ENCODE measurements at regions not wholly inside any gene's neighbourhood (a gene's known extent, or its start where the extent isn't known, plus 50 kb on each side); places are given as distances from the start of the nearest gene placed in this dataset.

- DNase-seq (ENCODE audit: low read depth, low spot score): no peak
- TF ChIP-seq CTCF (IDR thresholded peaks at IDR 0.05; ENCODE audit: low read depth, low read length): no peak
- in situ Hi-C loops (cut with HindIII; ENCODE audit: low sequenced_read_pairs): no loop called here
- H3K4me3 ChIP-seq (ENCODE audit: low read depth, low read length): no peak overlapping the region
Observed at GRCh38 chr20:12262747-12263146, 345.1 kb downstream of the BTBD3 start.

DNA sequence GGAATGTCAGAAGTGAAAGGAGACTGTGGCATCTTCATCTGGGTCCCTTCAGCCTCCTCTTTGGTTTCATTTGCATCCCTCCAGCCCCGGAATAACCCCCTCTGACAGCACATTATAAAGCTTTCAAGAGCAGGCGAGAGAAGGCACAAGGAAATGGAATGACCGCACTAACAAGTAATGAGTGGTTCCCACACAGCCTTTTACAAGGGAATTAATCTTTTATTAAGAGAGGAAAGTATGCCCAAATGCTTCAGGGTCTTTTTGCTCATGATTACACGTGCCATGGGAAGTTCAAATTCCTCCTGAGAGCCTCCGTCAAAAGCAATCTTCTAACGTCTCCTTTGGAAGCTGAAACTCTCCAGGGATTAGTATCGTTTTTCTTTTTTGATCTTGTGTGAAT lies 347.0 kb downstream of the BTBD3 start:
- TF ChIP-seq CTCF (IDR thresholded peaks at IDR 0.05; ENCODE audit: low read depth, low read length): no peak
- H3K4me3 ChIP-seq (ENCODE audit: low read depth, low read length): no peak overlapping the region
- no peak for DNase-seq (ENCODE audit: low read depth, low spot score)
- in situ Hi-C loops (cut with HindIII; ENCODE audit: low sequenced_read_pairs): no loop called here

DNA sequence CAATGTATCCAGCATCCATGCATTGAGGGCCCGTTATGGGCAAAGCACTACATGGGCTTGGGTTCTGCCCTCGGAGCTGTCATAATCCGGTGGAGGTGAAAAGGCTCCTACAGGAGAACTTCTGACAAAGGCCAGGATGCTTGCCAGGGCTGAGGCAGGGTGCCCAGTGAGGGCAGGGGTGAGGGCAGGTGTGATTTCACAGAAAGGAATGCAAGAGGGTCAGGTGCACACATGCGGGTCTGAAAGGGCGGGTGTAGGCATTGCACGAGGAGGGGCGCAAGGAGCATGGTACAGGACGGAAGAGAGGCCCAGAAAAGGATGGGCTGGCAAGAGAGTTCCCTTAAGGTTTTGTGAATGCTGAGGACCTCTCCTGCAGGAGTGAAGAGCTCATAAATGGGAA lies 348.0 kb downstream of the BTBD3 start:
- DNase-seq (ENCODE audit: low read depth, low spot score): no peak
- no peak for TF ChIP-seq CTCF (IDR thresholded peaks at IDR 0.05; ENCODE audit: low read depth, low read length)
- no peak overlapping the region for H3K4me3 ChIP-seq (ENCODE audit: low read depth, low read length)
- in situ Hi-C loops (cut with HindIII; ENCODE audit: low sequenced_read_pairs): no loop called here

DNA sequence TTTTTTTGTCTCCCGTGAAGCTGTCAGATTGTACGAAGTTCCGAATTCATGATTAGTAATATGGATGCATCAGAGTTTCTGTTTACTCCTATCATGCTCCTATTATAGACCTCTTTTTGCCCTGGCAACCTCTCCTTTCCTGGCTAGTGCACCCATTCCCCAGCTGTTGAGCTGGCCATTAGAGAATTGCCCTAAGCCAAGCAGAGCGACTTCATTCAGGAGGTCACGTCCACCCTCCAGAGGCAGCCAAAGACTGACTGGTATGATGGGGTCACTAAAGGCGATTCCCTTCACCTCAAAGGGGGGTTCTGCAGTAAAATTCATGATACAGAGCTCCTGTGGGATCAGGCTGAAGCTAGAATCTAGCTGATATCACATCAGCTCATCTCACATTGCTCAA lies 351.9 kb downstream of the BTBD3 start:
- in situ Hi-C loops (cut with HindIII; ENCODE audit: low sequenced_read_pairs): no loop called here
- H3K4me3 ChIP-seq (ENCODE audit: low read depth, low read length): no peak overlapping the region
- TF ChIP-seq CTCF (IDR thresholded peaks at IDR 0.05; ENCODE audit: low read depth, low read length): no peak
- no peak for DNase-seq (ENCODE audit: low read depth, low spot score)

DNA sequence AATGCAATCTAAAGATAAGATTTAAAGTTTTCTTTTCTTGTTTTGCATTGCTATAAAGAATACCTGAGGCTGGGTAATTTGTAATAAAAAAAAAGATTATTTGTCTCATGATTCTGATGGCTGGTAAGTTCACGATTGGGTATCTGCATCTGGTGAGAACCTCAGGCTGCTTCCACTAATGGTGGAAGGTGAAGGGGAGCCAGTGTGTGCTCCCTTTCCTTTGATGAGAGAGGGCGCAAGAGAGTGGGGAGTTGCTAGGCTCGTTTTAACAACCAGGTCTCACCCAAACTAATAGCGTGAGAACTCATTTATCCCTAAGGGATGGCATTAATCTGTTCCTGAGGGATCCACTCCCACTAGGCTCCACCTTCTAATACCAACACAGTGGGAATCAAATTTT lies 353.2 kb downstream of the BTBD3 start:
- no peak for DNase-seq (ENCODE audit: low read depth, low spot score)
- no peak for TF ChIP-seq CTCF (IDR thresholded peaks at IDR 0.05; ENCODE audit: low read depth, low read length)
- H3K4me3 ChIP-seq (ENCODE audit: low read depth, low read length): no peak overlapping the region
- in situ Hi-C loops (cut with HindIII; ENCODE audit: low sequenced_read_pairs): no loop called here

GRCh38 chr20:12276011-12276673 lies 358.4 kb downstream of the BTBD3 start:
- in situ Hi-C loops (cut with HindIII; ENCODE audit: low sequenced_read_pairs): no loop called here
- no peak for DNase-seq (ENCODE audit: low read depth, low spot score)
- no peak overlapping the region for H3K4me3 ChIP-seq (ENCODE audit: low read depth, low read length)

More at GRCh38 chr20:12276011-12276673, 358.4 kb downstream of the BTBD3 start:
- TF ChIP-seq CTCF (IDR thresholded peaks at IDR 0.05; ENCODE audit: low read depth, low read length): no peak
